ENCODE measurements at regions not wholly inside any gene's neighbourhood (a gene's known extent, or its start where the extent isn't known, plus 50 kb on each side); places are given as distances from the start of the nearest gene placed in this dataset.

GRCh38 chrX:9393571-9393970 lies 71.3 kb upstream of the TBL1X start:
- H3K9me3 ChIP-seq (ENCODE audit: insufficient read depth, low read depth, low read length): no peaks in the 10 kb centered on the region
- H3K4me3 ChIP-seq (ENCODE audit: low read length, poor library complexity, severe bottlenecking): no peak overlapping the region

GRCh38 chrX:9394212-9394611 lies 70.6 kb upstream of the TBL1X start:
- Histone ChIP-seq H3F3A (ENCODE audit: low read depth) (no peaks in the 10 kb centered on the region), H3K27me3 (ENCODE audit: insufficient read depth, low read length, poor library complexity, severe bottlenecking) (no peaks in the 10 kb centered on the region), H3K9ac (ENCODE audit: low read depth, low read length, poor library complexity, severe bottlenecking) (no peak overlapping the region), H3K4me2 (ENCODE audit: low read depth, low read length, poor library complexity, severe bottlenecking) (no peak overlapping the region), H4K20me1 (ENCODE audit: insufficient read depth, low read length, poor library complexity, severe bottlenecking) (no peaks in the 10 kb centered on the region), H3K9me3 (ENCODE audit: insufficient read depth, low read depth, low read length) (no peaks in the 10 kb centered on the region), H3K4me1 (ENCODE audit: insufficient read depth, low read length, poor library complexity, severe bottlenecking) (peaks cover 9% of the 10 kb centered on the region), H2AFZ (ENCODE audit: low read length) (no peak overlapping the region), H3K79me2 (ENCODE audit: insufficient read depth, low read length) (no peaks in the 10 kb centered on the region), H3K9me2 (replicated peaks; ENCODE audit: low read depth, low read length) (no peaks in the 10 kb centered on the region), H3K4me3 (ENCODE audit: low read length, poor library complexity, severe bottlenecking) (no peak overlapping the region), H3K36me3 (ENCODE audit: insufficient read depth, low read length) (no peaks in the 10 kb centered on the region)
- TF ChIP-seq EZH2phosphoT487 (IDR thresholded peaks at IDR 0.05; ENCODE audit: borderline replicate concordance): no peak
- TF ChIP-seq CTCF (conservative IDR thresholded peaks at IDR 0.05; ENCODE audit: low read length): no peak

More at GRCh38 chrX:9393571-9393970, 71.3 kb upstream of the TBL1X start:
- TF ChIP-seq CTCF (conservative IDR thresholded peaks at IDR 0.05; ENCODE audit: low read length) (no peak), EZH2phosphoT487 (IDR thresholded peaks at IDR 0.05; ENCODE audit: borderline replicate concordance) (no peak)
- no peak overlapping the region for H3K9ac ChIP-seq (ENCODE audit: low read depth, low read length, poor library complexity, severe bottlenecking)
- no peak overlapping the region for H2AFZ ChIP-seq (ENCODE audit: low read length)
- no peaks in the 10 kb centered on the region for H3K27me3 ChIP-seq (ENCODE audit: insufficient read depth, low read length, poor library complexity, severe bottlenecking)
- H3K4me1 ChIP-seq (ENCODE audit: insufficient read depth, low read length, poor library complexity, severe bottlenecking): peaks cover 9% of the 10 kb centered on the region
- H3K9me2 ChIP-seq (replicated peaks; ENCODE audit: low read depth, low read length): no peaks in the 10 kb centered on the region
- H3K36me3 ChIP-seq (ENCODE audit: insufficient read depth, low read length): no peaks in the 10 kb centered on the region
- H4K20me1 ChIP-seq (ENCODE audit: insufficient read depth, low read length, poor library complexity, severe bottlenecking): no peaks in the 10 kb centered on the region
- H3K4me2 ChIP-seq (ENCODE audit: low read depth, low read length, poor library complexity, severe bottlenecking): no peak overlapping the region
- no peaks in the 10 kb centered on the region for H3K79me2 ChIP-seq (ENCODE audit: insufficient read depth, low read length)
- no peaks in the 10 kb centered on the region for H3F3A ChIP-seq (ENCODE audit: low read depth)

DNA sequence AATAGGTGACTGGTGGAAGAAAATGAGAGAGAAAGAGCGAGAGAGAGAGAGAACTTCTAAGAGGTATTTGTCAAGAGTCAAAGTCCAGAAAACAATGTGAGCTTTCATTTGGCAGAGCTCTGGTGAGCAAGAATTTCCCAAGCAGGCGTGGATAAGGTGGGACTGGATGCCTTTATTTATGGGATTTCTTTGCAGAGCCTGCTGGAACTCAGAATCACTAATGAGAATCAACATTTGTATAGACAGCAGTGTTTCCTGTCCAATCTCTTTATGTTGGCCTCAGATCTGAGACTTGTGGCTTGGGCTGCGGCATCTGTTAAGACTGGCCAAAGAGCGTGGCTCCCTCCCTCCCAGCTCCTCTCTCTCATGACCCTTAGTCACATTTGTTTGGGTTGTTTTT lies 67.9 kb upstream of the TBL1X start:
- H3K9me3 ChIP-seq (ENCODE audit: insufficient read depth, low read depth, low read length): no peaks in the 10 kb centered on the region

More for the DNA sequence above, 67.9 kb upstream of the TBL1X start:
- H2AFZ ChIP-seq (ENCODE audit: low read length): no peak overlapping the region
- no peaks in the 10 kb centered on the region for H3K79me2 ChIP-seq (ENCODE audit: insufficient read depth, low read length)
- TF ChIP-seq CTCF (conservative IDR thresholded peaks at IDR 0.05; ENCODE audit: low read length) (no peak), EZH2phosphoT487 (IDR thresholded peaks at IDR 0.05; ENCODE audit: borderline replicate concordance) (no peak)
- H3K4me3 ChIP-seq (ENCODE audit: low read length, poor library complexity, severe bottlenecking): no peak overlapping the region
- H4K20me1 ChIP-seq (ENCODE audit: insufficient read depth, low read length, poor library complexity, severe bottlenecking): no peaks in the 10 kb centered on the region
- H3K9me2 ChIP-seq (replicated peaks; ENCODE audit: low read depth, low read length): no peaks in the 10 kb centered on the region
- no peaks in the 10 kb centered on the region for H3K36me3 ChIP-seq (ENCODE audit: insufficient read depth, low read length)
- peaks cover 9% of the 10 kb centered on the region for H3K4me1 ChIP-seq (ENCODE audit: insufficient read depth, low read length, poor library complexity, severe bottlenecking)
- H3K4me2 ChIP-seq (ENCODE audit: low read depth, low read length, poor library complexity, severe bottlenecking): no peak overlapping the region
- no peaks in the 10 kb centered on the region for H3K27me3 ChIP-seq (ENCODE audit: insufficient read depth, low read length, poor library complexity, severe bottlenecking)
- no peaks in the 10 kb centered on the region for H3F3A ChIP-seq (ENCODE audit: low read depth)
- H3K9ac ChIP-seq (ENCODE audit: low read depth, low read length, poor library complexity, severe bottlenecking): no peak overlapping the region
